NCI-H1436 treated with DMSO at 0.1 percent for 48 hours (cell line): ENCODE measurements at regions not wholly inside any gene's neighbourhood (a gene's known extent, or its start where the extent isn't known, plus 50 kb on each side); places are given as distances from the start of the nearest gene placed in this dataset.
"Not testable (repeated sequence)": the region's sequence is repeated elsewhere in the genome, so short reads cannot be mapped to it uniquely, and the experiment has no call there.

Experiments used
- DNase-seq: peaks from one replicate; lab custom pipeline; 2025; lab: John Stamatoyannopoulos, UW

GRCh38 chr7:81285142-81285871, 366.5 kb upstream of the SEMA3C start:
- DNase-seq, result no peak

GRCh38 chr7:81284576-81284975, 365.7 kb upstream of the SEMA3C start:
- no peak for DNase-seq

- DNase-seq, result no peak
Observed at GRCh38 chr7:81280531-81280930, 361.7 kb upstream of the SEMA3C start.

- DNase-seq, result no peak
Observed at GRCh38 chr7:81277691-81278090, 358.8 kb upstream of the SEMA3C start.

GRCh38 chr7:81273601-81274397, 354.9 kb upstream of the SEMA3C start:
- no peak for DNase-seq

GRCh38 chr7:81272176-81272575, 353.3 kb upstream of the SEMA3C start:
- DNase-seq, result no peak

- DNase-seq, result no peak
Observed at GRCh38 chr7:81268551-81268950, 349.7 kb upstream of the SEMA3C start.

GRCh38 chr7:81267508-81267907, 348.7 kb upstream of the SEMA3C start:
- DNase-seq, result no peak

- peak; percentile 18 for DNase-seq
Observed at GRCh38 chr7:81264116-81264515, 345.3 kb upstream of the SEMA3C start.

GRCh38 chr7:81260152-81260551, 341.3 kb upstream of the SEMA3C start:
- no peak for DNase-seq

- DNase-seq, result no peak
Observed at GRCh38 chr7:81256991-81257390, 338.1 kb upstream of the SEMA3C start.

- no peak for DNase-seq
Observed at GRCh38 chr7:81248420-81248819, 329.6 kb upstream of the SEMA3C start.

- DNase-seq, result not testable (repeated sequence)
Observed at GRCh38 chr7:81247364-81247763, 328.5 kb upstream of the SEMA3C start.

GRCh38 chr7:81245353-81245752, 326.5 kb upstream of the SEMA3C start:
- no peak for DNase-seq

GRCh38 chr7:81244224-81244623, 325.4 kb upstream of the SEMA3C start:
- DNase-seq, result no peak

GRCh38 chr7:81236560-81236959, 317.7 kb upstream of the SEMA3C start:
- DNase-seq, result no peak

- DNase-seq, result no peak
Observed at GRCh38 chr7:81235997-81236396, 317.1 kb upstream of the SEMA3C start.

- no peak for DNase-seq
Observed at GRCh38 chr7:81234896-81235295, 316.0 kb upstream of the SEMA3C start.

GRCh38 chr7:81233208-81233940, 314.5 kb upstream of the SEMA3C start:
- no peak for DNase-seq

GRCh38 chr7:81232084-81232799, 313.4 kb upstream of the SEMA3C start:
- DNase-seq, result no peak

- DNase-seq, result no peak
Observed at GRCh38 chr7:81231301-81231838, 312.5 kb upstream of the SEMA3C start.

GRCh38 chr7:81226234-81226633, 307.4 kb upstream of the SEMA3C start:
- no peak for DNase-seq
